Transverse colon (tissue), 4 donors: ENCODE measurements at regions not wholly inside any gene's neighbourhood (a gene's known extent, or its start where the extent isn't known, plus 50 kb on each side); places are given as distances from the start of the nearest gene placed in this dataset.

Experiments
- DNase-seq: peaks from one replicate; pipeline ENCODE4 v3.0.0-alpha.2; 2019
- H3K27ac ChIP-seq, 4 donors: fragments of 200-600 bp; sonication (generic); 2 replicates each; pipeline ENCODE4 v1.5.1; 2016 to 2018; ENCODE audit warnings: inconsistent platforms in 4 of 4
- H3K27me3 ChIP-seq: fragments of 200-600 bp; sonication (generic); 2 replicates; pipeline ENCODE4 v1.5.1; 2017; ENCODE audit warnings: inconsistent platforms
- H3K36me3 ChIP-seq, 4 donors: fragments of 200-600 bp; sonication (generic); 2 replicates each; pipeline ENCODE4 v1.5.1; 2017 to 2019; ENCODE audit warnings: inconsistent platforms in 4 of 4
- H3K4me1 ChIP-seq, 4 donors: fragments of 200-600 bp; sonication (generic); 2 replicates each; pipeline ENCODE4 v1.5.1; 2017 to 2020; ENCODE audit warnings: inconsistent platforms in 4 of 4
- H3K4me3 ChIP-seq, 4 donors: fragments of 200-600 bp; sonication (generic); 1 replicate in 1 of 4; 2 replicates in 3 of 4; pipeline versions ENCODE4 v1.5.1 to v1.6.1; 2017 to 2019; ENCODE audit warnings: inconsistent platforms in 4 of 4
- H3K9me3 ChIP-seq, 2 donors: fragments of 200-600 bp; sonication (generic); 2 replicates each; pipeline ENCODE4 v1.5.1; 2017 to 2019; ENCODE audit warnings: inconsistent platforms in 2 of 2
- CTCF ChIP-seq, 5 experiments: fragments of 200-600 bp in 3 of 5; fragments of 450-650 bp in 2 of 5; sonication (generic) in 3 of 5; IDR thresholded peaks; 1 replicate in 2 of 5; 2 replicates in 3 of 5; pipeline ENCODE4 v1.5.1; 2016 to 2017; ENCODE audit warnings: antibody characterized with exemption in 5 of 5, inconsistent platforms in 3 of 5, mild to moderate bottlenecking in 2 of 5, moderate library complexity in 1 of 5
- EP300 ChIP-seq: sonication (generic); formaldehyde crosslinking; IDR thresholded peaks from one replicate; pipeline ENCODE4 v1.6.1; 2017; ENCODE audit warnings: antibody characterized with exemption, low read depth
- POLR2A ChIP-seq: fragments of 450-650 bp; IDR thresholded peaks from one replicate; pipeline ENCODE4 v1.6.1; 2016; ENCODE audit warnings: antibody characterized with exemption, mild to moderate bottlenecking, moderate library complexity
- POLR2AphosphoS5 ChIP-seq, 3 donors: sonication (generic); formaldehyde crosslinking; IDR thresholded peaks; one replicate each; pipeline ENCODE4 v1.6.1; 2016; ENCODE audit warnings: antibody characterized with exemption in 3 of 3
- WGBS, 2 donors: methylation state at CpG; one replicate each; pipeline ENCODE4 v1.1.5; 2018; ENCODE audit warnings: low coverage in 1 of 2; 5-methylcytosine and 5-hydroxymethylcytosine counted together
- in situ Hi-C, 4 donors: fragments of 200-750 bp; cut with MboI; loops; one replicate each; pipeline versions ENCODE4 v1.15.0 to v1.15.1; 2017; ENCODE audit warnings: low sequenced_read_pairs in 3 of 4, low pct_ligation_motif_present in 1 of 4, low pct_unique_long_range_greater_than_20kb in 1 of 4
- intact Hi-C: fragments of 100-400 bp; cut with DNase I; formaldehyde crosslinking; loops from one replicate; pipeline ENCODE4 v1.15.1; 2023; ENCODE audit warnings: low total_unique reads

- Histone ChIP-seq H3K4me3 (no peak overlapping the region), H3K27ac (no peak overlapping the region), H3K27me3 (no peaks in the 10 kb centered on the region), H3K36me3 (no peaks in the 10 kb centered on the region), H3K9me3 (no peaks in the 10 kb centered on the region), H3K4me1 (no peaks in the 10 kb centered on the region)
- no peak for TF ChIP-seq CTCF (IDR thresholded peaks at IDR 0.05)
- TF ChIP-seq POLR2AphosphoS5 (IDR thresholded peaks at IDR 0.05): no peak
- TF ChIP-seq EP300: no peak
- no peak for TF ChIP-seq POLR2A
- in situ Hi-C loops: no loop called here
- intact Hi-C loops: no loop called here
- DNase-seq: no peak
- WGBS, 2 donors: 60% methylated on average over 4 of the region's 4 CpGs; no CpG with 5 or more reads in 1 of the 2 donors
Measured at GRCh38 chr20:54272901-54273488, 65.1 kb downstream of the PFDN4 start.

- Histone ChIP-seq H3K9me3 (no peaks in the 10 kb centered on the region), H3K4me1 (no peaks in the 10 kb centered on the region), H3K4me3 (no peak overlapping the region), H3K27ac (no peak overlapping the region), H3K27me3 (no peaks in the 10 kb centered on the region), H3K36me3 (no peaks in the 10 kb centered on the region)
- DNase-seq: no peak
- WGBS, 2 donors: 51 to 72% methylated on average over 4 of the region's 4 CpGs
- intact Hi-C loops (no loop called here), in situ Hi-C loops (no loop called here)
- TF ChIP-seq POLR2A: no peak
- no peak for TF ChIP-seq CTCF (IDR thresholded peaks at IDR 0.05)
- no peak for TF ChIP-seq EP300
- no peak for TF ChIP-seq POLR2AphosphoS5 (IDR thresholded peaks at IDR 0.05)
Measured at GRCh38 chr20:54275359-54276111, 67.6 kb downstream of the PFDN4 start.

- Histone ChIP-seq H3K9me3 (no peaks in the 10 kb centered on the region), H3K4me3 (no peak overlapping the region), H3K36me3 (no peaks in the 10 kb centered on the region), H3K27ac (no peak overlapping the region), H3K27me3 (no peaks in the 10 kb centered on the region), H3K4me1 (no peaks in the 10 kb centered on the region)
- in situ Hi-C loops: no loop called here
- TF ChIP-seq CTCF (IDR thresholded peaks at IDR 0.05) (no peak), EP300 (no peak), POLR2A (no peak), POLR2AphosphoS5 (IDR thresholded peaks at IDR 0.05) (no peak)
- 95 to 100% methylated on average over 1 to 4 of the region's 4 CpGs for WGBS, 2 donors
- intact Hi-C loops: no loop called here
- DNase-seq: no peak
Measured at GRCh38 chr20:54276577-54277169, 68.8 kb downstream of the PFDN4 start.

GRCh38 chr20:54278262-54278661 is 70.4 kb downstream of the PFDN4 start:
- no peaks in the 10 kb centered on the region for H3K4me1 ChIP-seq
- H3K9me3 ChIP-seq: no peaks in the 10 kb centered on the region
- H3K27me3 ChIP-seq: no peaks in the 10 kb centered on the region
- no peak overlapping the region for H3K27ac ChIP-seq
- intact Hi-C loops (no loop called here), in situ Hi-C loops (no loop called here)
- no peak for DNase-seq
- no peaks in the 10 kb centered on the region for H3K36me3 ChIP-seq
- H3K4me3 ChIP-seq: no peak overlapping the region
- 67 to 71% methylated on average over 4 of the region's 4 CpGs for WGBS, 2 donors
- no peak for TF ChIP-seq EP300
- no peak for TF ChIP-seq POLR2A
- TF ChIP-seq CTCF (IDR thresholded peaks at IDR 0.05): no peak
- TF ChIP-seq POLR2AphosphoS5 (IDR thresholded peaks at IDR 0.05): no peak
